ENCODE measurements at regions not wholly inside any gene's neighbourhood (a gene's known extent, or its start where the extent isn't known, plus 50 kb on each side); places are given as distances from the start of the nearest gene placed in this dataset.

- Histone ChIP-seq H3K4me3 (ENCODE audit: low read length) (no peak overlapping the region), H3K36me3 (ENCODE audit: control insufficient read depth, insufficient read depth, low read length) (no peaks in the 10 kb centered on the region), H3K4me1 (ENCODE audit: control insufficient read depth, insufficient read depth, low read length) (peaks cover 10% of the 10 kb centered on the region), H3K9ac (ENCODE audit: extremely low read depth, low read length, poor library complexity, severe bottlenecking) (no peak overlapping the region), H3K27ac (ENCODE audit: low read depth, low read length) (no peak overlapping the region), H3K9me3 (ENCODE audit: control insufficient read depth, low read length) (no peaks in the 10 kb centered on the region), H3K27me3 (ENCODE audit: control insufficient read depth, insufficient read depth, low read length, poor library complexity, severe bottlenecking) (no peaks in the 10 kb centered on the region)
- H3K9me3 Mint-ChIP-seq: no peaks in the 10 kb centered on the region
- no peak overlapping the region for H3K27ac Mint-ChIP-seq
- H3K4me1 Mint-ChIP-seq: peaks cover 12% of the 10 kb centered on the region
- no peak for TF ChIP-seq CTCF (conservative IDR thresholded peaks at IDR 0.05)
- no peak for DNase-seq
- no peaks in the 10 kb centered on the region for H3K36me3 Mint-ChIP-seq (ENCODE audit: low read depth)
- no peak overlapping the region for H3K4me3 Mint-ChIP-seq
- H3K27me3 Mint-ChIP-seq (ENCODE audit: insufficient read depth): peaks cover 39% of the 10 kb centered on the region
- WGBS, 2 experiments (ENCODE audit: insufficient coverage in 1 of 2, insufficient read length in 1 of 2): 93 to 94% methylated on average over 8 to 13 of the region's 13 CpGs
Measured at GRCh38 chr15:93143186-93143585, 54.2 kb upstream of the RGMA start.

- H3K4me3 ChIP-seq (ENCODE audit: low read length): no peak overlapping the region
Measured at GRCh38 chr15:93141371-93141794, 52.4 kb upstream of the RGMA start.

GRCh38 chr15:93139436-93139835, 50.4 kb upstream of the RGMA start:
- H3K36me3 Mint-ChIP-seq (ENCODE audit: low read depth): no peaks in the 10 kb centered on the region
- no peak overlapping the region for H3K27ac ChIP-seq (ENCODE audit: low read depth, low read length)
- H3K27me3 ChIP-seq (ENCODE audit: control insufficient read depth, insufficient read depth, low read length, poor library complexity, severe bottlenecking): no peaks in the 10 kb centered on the region
- DNase-seq: no peak
- H3K4me3 Mint-ChIP-seq: no peak overlapping the region
- no peaks in the 10 kb centered on the region for H3K36me3 ChIP-seq (ENCODE audit: control insufficient read depth, insufficient read depth, low read length)
- H3K27ac Mint-ChIP-seq: no peak overlapping the region
- peaks cover 15% of the 10 kb centered on the region for H3K4me1 ChIP-seq (ENCODE audit: control insufficient read depth, insufficient read depth, low read length)
- H3K9me3 ChIP-seq (ENCODE audit: control insufficient read depth, low read length): no peaks in the 10 kb centered on the region
- peaks cover 28% of the 10 kb centered on the region for H3K4me1 Mint-ChIP-seq
- H3K4me3 ChIP-seq (ENCODE audit: low read length): no peak overlapping the region
- 89 to 93% methylated on average over 5 to 8 of the region's 8 CpGs for WGBS, 2 experiments (ENCODE audit: insufficient coverage in 1 of 2, insufficient read length in 1 of 2)
- H3K9ac ChIP-seq (ENCODE audit: extremely low read depth, low read length, poor library complexity, severe bottlenecking): no peak overlapping the region
- TF ChIP-seq CTCF (conservative IDR thresholded peaks at IDR 0.05): no peak
- peaks cover 51% of the 10 kb centered on the region for H3K27me3 Mint-ChIP-seq (ENCODE audit: insufficient read depth)
- no peaks in the 10 kb centered on the region for H3K9me3 Mint-ChIP-seq

More at GRCh38 chr15:93141371-93141794, 52.4 kb upstream of the RGMA start:
- no peak overlapping the region for H3K27ac Mint-ChIP-seq
- DNase-seq: no peak
- H3K27me3 ChIP-seq (ENCODE audit: control insufficient read depth, insufficient read depth, low read length, poor library complexity, severe bottlenecking): no peaks in the 10 kb centered on the region
- no peaks in the 10 kb centered on the region for H3K36me3 Mint-ChIP-seq (ENCODE audit: low read depth)
- no peak for TF ChIP-seq CTCF (conservative IDR thresholded peaks at IDR 0.05)
- no peak overlapping the region for H3K4me3 Mint-ChIP-seq
- H3K4me1 ChIP-seq (ENCODE audit: control insufficient read depth, insufficient read depth, low read length): peaks cover 10% of the 10 kb centered on the region
- peaks cover 18% of the 10 kb centered on the region for H3K4me1 Mint-ChIP-seq
- WGBS, 2 experiments (ENCODE audit: insufficient coverage in 1 of 2, insufficient read length in 1 of 2): 94% methylated on average over 6 to 8 of the region's 8 CpGs
- H3K9me3 Mint-ChIP-seq: no peaks in the 10 kb centered on the region
- no peak overlapping the region for H3K9ac ChIP-seq (ENCODE audit: extremely low read depth, low read length, poor library complexity, severe bottlenecking)
- no peaks in the 10 kb centered on the region for H3K36me3 ChIP-seq (ENCODE audit: control insufficient read depth, insufficient read depth, low read length)
- no peaks in the 10 kb centered on the region for H3K9me3 ChIP-seq (ENCODE audit: control insufficient read depth, low read length)
- no peak overlapping the region for H3K27ac ChIP-seq (ENCODE audit: low read depth, low read length)
- H3K27me3 Mint-ChIP-seq (ENCODE audit: insufficient read depth): peaks cover 53% of the 10 kb centered on the region

All from endodermal cell (in vitro differentiated cells).